ENCODE measurements at regions not wholly inside any gene's neighbourhood (a gene's known extent, or its start where the extent isn't known, plus 50 kb on each side); places are given as distances from the start of the nearest gene placed in this dataset.

- H3K79me2 ChIP-seq (ENCODE audit: low read length) = no peaks in the 10 kb centered on the region
- H3K36me3 ChIP-seq (ENCODE audit: low read depth, low read length) = no peaks in the 10 kb centered on the region
- no peak overlapping the region for H3K4me3 ChIP-seq (ENCODE audit: low read length)
- H3K9me3 ChIP-seq (ENCODE audit: low read length) = no peaks in the 10 kb centered on the region
- no peak overlapping the region for H2AFZ ChIP-seq (ENCODE audit: low read length)
- no peaks in the 10 kb centered on the region for H3K27me3 ChIP-seq (ENCODE audit: low read length)
- no peaks in the 10 kb centered on the region for H3F3A ChIP-seq (ENCODE audit: low read length, unreplicated experiment)
- H3K4me1 ChIP-seq (ENCODE audit: insufficient read depth, low read length) = no peaks in the 10 kb centered on the region
- DNase-seq (no peak), ATAC-seq (no peak)
- no peaks in the 10 kb centered on the region for H3K9me2 ChIP-seq (replicated peaks; ENCODE audit: low read length)
- TF ChIP-seq EZH2phosphoT487 (IDR thresholded peaks at IDR 0.05; ENCODE audit: borderline replicate concordance, low read length) = no peak
- TF ChIP-seq EZH2 (IDR thresholded peaks at IDR 0.05; ENCODE audit: low read length, unreplicated experiment) = no peak
- TF ChIP-seq CTCF (conservative IDR thresholded peaks at IDR 0.05; ENCODE audit: low read depth, low read length) = no peak
- no peak overlapping the region for H3K4me2 ChIP-seq (ENCODE audit: low read length)
- intact Hi-C loops (cut with micrococcal nuclease) = no loop called here
- H4K20me1 ChIP-seq (ENCODE audit: low read length) = no peaks in the 10 kb centered on the region
- H3K9ac ChIP-seq (ENCODE audit: low read length) = no peak overlapping the region
- ChIA-PET POLR2A (ENCODE audit: unreplicated experiment) (no interaction called here), CTCF (no interaction called here)
- H3K27ac ChIP-seq (ENCODE audit: low read length) = no peak overlapping the region
- BruUV-seq (replicated peaks) = no TSS peak
Observed at GRCh38 chr11:28932940-28933339, 824.8 kb downstream of the METTL15 start.

GRCh38 chr11:28924004-28924403 lies 815.8 kb downstream of the METTL15 start:
- Histone ChIP-seq H3K9me3 (ENCODE audit: low read length) (no peaks in the 10 kb centered on the region), H3K4me2 (ENCODE audit: low read length) (no peak overlapping the region), H2AFZ (ENCODE audit: low read length) (no peak overlapping the region), H3K27ac (ENCODE audit: low read length) (no peak overlapping the region), H4K20me1 (ENCODE audit: low read length) (no peaks in the 10 kb centered on the region), H3K9me2 (replicated peaks; ENCODE audit: low read length) (no peaks in the 10 kb centered on the region), H3K9ac (ENCODE audit: low read length) (no peak overlapping the region), H3F3A (ENCODE audit: low read length, unreplicated experiment) (no peaks in the 10 kb centered on the region), H3K79me2 (ENCODE audit: low read length) (no peaks in the 10 kb centered on the region), H3K36me3 (ENCODE audit: low read depth, low read length) (no peaks in the 10 kb centered on the region), H3K4me1 (ENCODE audit: insufficient read depth, low read length) (no peaks in the 10 kb centered on the region), H3K4me3 (ENCODE audit: low read length) (no peak overlapping the region), H3K27me3 (ENCODE audit: low read length) (no peaks in the 10 kb centered on the region)
- intact Hi-C loops (cut with micrococcal nuclease) = no loop called here
- CTCF ChIA-PET = no interaction called here
- no peak for TF ChIP-seq EZH2phosphoT487 (IDR thresholded peaks at IDR 0.05; ENCODE audit: borderline replicate concordance, low read length)
- no peak for TF ChIP-seq EZH2 (IDR thresholded peaks at IDR 0.05; ENCODE audit: low read length, unreplicated experiment)
- TF ChIP-seq CTCF (conservative IDR thresholded peaks at IDR 0.05; ENCODE audit: low read depth, low read length) = no peak
- DNase-seq (no peak), ATAC-seq (no peak)
- POLR2A ChIA-PET (ENCODE audit: unreplicated experiment) = no interaction called here
- BruUV-seq (replicated peaks) = no TSS peak

- H3K36me3 ChIP-seq (ENCODE audit: low read depth, low read length) = no peaks in the 10 kb centered on the region
- no peak overlapping the region for H3K4me3 ChIP-seq (ENCODE audit: low read length)
- no peak overlapping the region for H3K4me2 ChIP-seq (ENCODE audit: low read length)
- no peak overlapping the region for H3K27ac ChIP-seq (ENCODE audit: low read length)
- BruUV-seq (replicated peaks) = no TSS peak
- H3K9me3 ChIP-seq (ENCODE audit: low read length) = no peaks in the 10 kb centered on the region
- intact Hi-C loops (cut with micrococcal nuclease) = no loop called here
- no peaks in the 10 kb centered on the region for H3K27me3 ChIP-seq (ENCODE audit: low read length)
- ChIA-PET POLR2A (ENCODE audit: unreplicated experiment) (no interaction called here), CTCF (no interaction called here)
- H2AFZ ChIP-seq (ENCODE audit: low read length) = no peak overlapping the region
- no peaks in the 10 kb centered on the region for H3K79me2 ChIP-seq (ENCODE audit: low read length)
- H3K9ac ChIP-seq (ENCODE audit: low read length) = no peak overlapping the region
- H4K20me1 ChIP-seq (ENCODE audit: low read length) = no peaks in the 10 kb centered on the region
- H3K9me2 ChIP-seq (replicated peaks; ENCODE audit: low read length) = no peaks in the 10 kb centered on the region
- no peak for DNase-seq
- ATAC-seq = no peak
- no peaks in the 10 kb centered on the region for H3F3A ChIP-seq (ENCODE audit: low read length, unreplicated experiment)
- no peaks in the 10 kb centered on the region for H3K4me1 ChIP-seq (ENCODE audit: insufficient read depth, low read length)
- TF ChIP-seq CTCF (conservative IDR thresholded peaks at IDR 0.05; ENCODE audit: low read depth, low read length) (no peak), EZH2 (IDR thresholded peaks at IDR 0.05; ENCODE audit: low read length, unreplicated experiment) (no peak), EZH2phosphoT487 (IDR thresholded peaks at IDR 0.05; ENCODE audit: borderline replicate concordance, low read length) (no peak)
Observed at GRCh38 chr11:28922386-28922981, 814.3 kb downstream of the METTL15 start.
